ENCODE measurements at regions not wholly inside any gene's neighbourhood (a gene's known extent, or its start where the extent isn't known, plus 50 kb on each side); places are given as distances from the start of the nearest gene placed in this dataset.

DNA sequence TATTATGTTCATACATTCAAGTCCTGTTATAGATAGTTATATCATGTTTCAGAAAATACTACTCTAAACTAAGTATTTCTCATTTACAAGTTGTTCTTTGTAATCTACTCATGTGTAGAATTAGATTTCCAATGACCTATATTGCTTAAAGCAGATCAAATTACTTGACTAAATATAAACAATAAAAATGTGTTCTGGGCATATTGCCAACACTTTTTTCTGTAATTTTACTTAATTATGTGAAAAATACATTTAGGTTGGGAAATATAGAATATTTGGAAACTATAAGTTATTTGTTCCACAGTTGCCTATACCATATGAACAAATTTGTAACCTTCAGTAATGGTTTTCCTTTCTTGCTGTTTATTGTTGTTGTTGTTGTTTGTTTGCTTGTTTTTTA, 275.2 kb upstream of the PCDH9 start:
- TF ChIP-seq CTCF (IDR thresholded peaks at IDR 0.05) (no peak), POLR2A (IDR thresholded peaks at IDR 0.05) (no peak)

Measured in upper lobe of left lung (tissue), 4 donors.